ENCODE measurements at regions not wholly inside any gene's neighbourhood (a gene's known extent, or its start where the extent isn't known, plus 50 kb on each side); places are given as distances from the start of the nearest gene placed in this dataset.

GRCh38 chr9:79970146-79970425, 398.3 kb downstream of the TLE4 start (continued):
- TF ChIP-seq MEF2A (IDR thresholded peaks at IDR 0.05; ENCODE audit: insufficient read depth, low read depth, low read length) (no peak), NBN (IDR thresholded peaks at IDR 0.05) (no peak), SREBF2 (IDR thresholded peaks at IDR 0.05; ENCODE audit: low read length) (no peak), LARP7 (IDR thresholded peaks at IDR 0.05) (no peak), CHD1 (IDR thresholded peaks at IDR 0.05; ENCODE audit: low read depth, low read length) (no peak), BRCA1 (IDR thresholded peaks at IDR 0.05; ENCODE audit: low read depth, low read length) (no peak)
- TF ChIP-seq, protein P1, sequence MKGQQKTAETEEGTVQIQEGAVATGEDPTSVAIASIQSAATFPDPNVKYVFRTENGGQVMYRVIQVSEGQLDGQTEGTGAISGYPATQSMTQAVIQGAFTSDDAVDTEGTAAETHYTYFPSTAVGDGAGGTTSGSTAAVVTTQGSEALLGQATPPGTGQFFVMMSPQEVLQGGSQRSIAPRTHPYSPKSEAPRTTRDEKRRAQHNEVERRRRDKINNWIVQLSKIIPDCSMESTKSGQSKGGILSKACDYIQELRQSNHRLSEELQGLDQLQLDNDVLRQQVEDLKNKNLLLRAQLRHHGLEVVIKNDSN (IDR thresholded peaks at IDR 0.05; ENCODE audit: borderline replicate concordance, extremely low read length, insufficient read depth, low read depth, low read length), result no peak

- ChIA-PET CTCF (no interaction called here), SMC1A (ENCODE audit: uncharacterized antibody, unreplicated experiment) (interaction anchor here (0.6 to 0.7 kb wide), 2 partner anchors 90 to 109 kb away, joined by 3 read pairs; no protein-coding TSS in a partner anchor), POLR2A (no interaction called here), RAD21 (ENCODE audit: unreplicated experiment) (no interaction called here)
- H3K9ac ChIP-seq (ENCODE audit: control insufficient read depth, insufficient read depth, low read length), result no peak overlapping the region
- H3K4me1 ChIP-seq (ENCODE audit: control insufficient read depth, insufficient read depth, low read length), result no peaks in the 10 kb centered on the region
- no peak overlapping the region for H3K4me2 ChIP-seq (ENCODE audit: control insufficient read depth, insufficient read depth)
- ATAC-seq (no peak), DNase-seq (ENCODE audit: low read depth, low spot score) (no peak), FAIRE-seq (no peak)
- no peak overlapping the region for H2AFZ ChIP-seq (ENCODE audit: control insufficient read depth, low read depth, low read length)
- 29% methylated on average over 3 of the region's 3 CpGs for WGBS (ENCODE audit: insufficient coverage, insufficient replicate concordance, low lambda C conversion rate, missing lambda C conversion rate)
- intact Hi-C loops (cut with micrococcal nuclease; ENCODE audit: unreplicated experiment), result no loop called here
- H3K36me3 ChIP-seq (ENCODE audit: control insufficient read depth in 2 of 2, insufficient read depth in 2 of 2, low read length in 1 of 2), result no peaks in the 10 kb centered on the region
- in situ Hi-C loops (cut with MboI), result no loop called here
- H3K4me3 ChIP-seq, result no peak overlapping the region
- H3K79me2 ChIP-seq (ENCODE audit: control insufficient read depth, insufficient read depth, low read length), result no peaks in the 10 kb centered on the region
- no peaks in the 10 kb centered on the region for H3K9me3 ChIP-seq (replicated peaks; ENCODE audit: control insufficient read depth, insufficient read depth, low read length)
- H3K27me3 ChIP-seq (replicated peaks in 1 of 2; ENCODE audit: control insufficient read depth in 2 of 2, insufficient read depth in 2 of 2, low read length in 1 of 2), result no peaks in the 10 kb centered on the region
- BruUV-seq (replicated peaks), result no TSS peak
- no peak overlapping the region for H3K27ac ChIP-seq (ENCODE audit: control insufficient read depth, insufficient read depth)
- H4K20me1 ChIP-seq (ENCODE audit: control insufficient read depth, insufficient read depth), result no peaks in the 10 kb centered on the region
- TF ChIP-seq, protein P2, sequence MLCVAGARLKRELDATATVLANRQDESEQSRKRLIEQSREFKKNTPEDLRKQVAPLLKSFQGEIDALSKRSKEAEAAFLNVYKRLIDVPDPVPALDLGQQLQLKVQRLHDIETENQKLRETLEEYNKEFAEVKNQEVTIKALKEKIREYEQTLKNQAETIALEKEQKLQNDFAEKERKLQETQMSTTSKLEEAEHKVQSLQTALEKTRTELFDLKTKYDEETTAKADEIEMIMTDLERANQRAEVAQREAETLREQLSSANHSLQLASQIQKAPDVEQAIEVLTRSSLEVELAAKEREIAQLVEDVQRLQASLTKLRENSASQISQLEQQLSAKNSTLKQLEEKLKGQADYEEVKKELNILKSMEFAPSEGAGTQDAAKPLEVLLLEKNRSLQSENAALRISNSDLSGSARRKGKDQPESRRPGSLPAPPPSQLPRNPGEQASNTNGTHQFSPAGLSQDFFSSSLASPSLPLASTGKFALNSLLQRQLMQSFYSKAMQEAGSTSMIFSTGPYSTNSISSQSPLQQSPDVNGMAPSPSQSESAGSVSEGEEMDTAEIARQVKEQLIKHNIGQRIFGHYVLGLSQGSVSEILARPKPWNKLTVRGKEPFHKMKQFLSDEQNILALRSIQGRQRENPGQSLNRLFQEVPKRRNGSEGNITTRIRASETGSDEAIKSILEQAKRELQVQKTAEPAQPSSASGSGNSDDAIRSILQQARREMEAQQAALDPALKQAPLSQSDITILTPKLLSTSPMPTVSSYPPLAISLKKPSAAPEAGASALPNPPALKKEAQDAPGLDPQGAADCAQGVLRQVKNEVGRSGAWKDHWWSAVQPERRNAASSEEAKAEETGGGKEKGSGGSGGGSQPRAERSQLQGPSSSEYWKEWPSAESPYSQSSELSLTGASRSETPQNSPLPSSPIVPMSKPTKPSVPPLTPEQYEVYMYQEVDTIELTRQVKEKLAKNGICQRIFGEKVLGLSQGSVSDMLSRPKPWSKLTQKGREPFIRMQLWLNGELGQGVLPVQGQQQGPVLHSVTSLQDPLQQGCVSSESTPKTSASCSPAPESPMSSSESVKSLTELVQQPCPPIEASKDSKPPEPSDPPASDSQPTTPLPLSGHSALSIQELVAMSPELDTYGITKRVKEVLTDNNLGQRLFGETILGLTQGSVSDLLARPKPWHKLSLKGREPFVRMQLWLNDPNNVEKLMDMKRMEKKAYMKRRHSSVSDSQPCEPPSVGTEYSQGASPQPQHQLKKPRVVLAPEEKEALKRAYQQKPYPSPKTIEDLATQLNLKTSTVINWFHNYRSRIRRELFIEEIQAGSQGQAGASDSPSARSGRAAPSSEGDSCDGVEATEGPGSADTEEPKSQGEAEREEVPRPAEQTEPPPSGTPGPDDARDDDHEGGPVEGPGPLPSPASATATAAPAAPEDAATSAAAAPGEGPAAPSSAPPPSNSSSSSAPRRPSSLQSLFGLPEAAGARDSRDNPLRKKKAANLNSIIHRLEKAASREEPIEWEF (IDR thresholded peaks at IDR 0.05; ENCODE audit: insufficient replicate concordance, low read depth, low read length), result no peak
- TF ChIP-seq ZNF274 (IDR thresholded peaks at IDR 0.05; ENCODE audit: insufficient read depth, insufficient read length) (no peak), NKRF (conservative IDR thresholded peaks at IDR 0.05) (no peak), ZNF384 (IDR thresholded peaks at IDR 0.05; ENCODE audit: borderline replicate concordance, low read depth, low read length) (no peak), ATF7 (IDR thresholded peaks at IDR 0.05; ENCODE audit: low read depth) (no peak)
- TF ChIP-seq, protein P3, sequence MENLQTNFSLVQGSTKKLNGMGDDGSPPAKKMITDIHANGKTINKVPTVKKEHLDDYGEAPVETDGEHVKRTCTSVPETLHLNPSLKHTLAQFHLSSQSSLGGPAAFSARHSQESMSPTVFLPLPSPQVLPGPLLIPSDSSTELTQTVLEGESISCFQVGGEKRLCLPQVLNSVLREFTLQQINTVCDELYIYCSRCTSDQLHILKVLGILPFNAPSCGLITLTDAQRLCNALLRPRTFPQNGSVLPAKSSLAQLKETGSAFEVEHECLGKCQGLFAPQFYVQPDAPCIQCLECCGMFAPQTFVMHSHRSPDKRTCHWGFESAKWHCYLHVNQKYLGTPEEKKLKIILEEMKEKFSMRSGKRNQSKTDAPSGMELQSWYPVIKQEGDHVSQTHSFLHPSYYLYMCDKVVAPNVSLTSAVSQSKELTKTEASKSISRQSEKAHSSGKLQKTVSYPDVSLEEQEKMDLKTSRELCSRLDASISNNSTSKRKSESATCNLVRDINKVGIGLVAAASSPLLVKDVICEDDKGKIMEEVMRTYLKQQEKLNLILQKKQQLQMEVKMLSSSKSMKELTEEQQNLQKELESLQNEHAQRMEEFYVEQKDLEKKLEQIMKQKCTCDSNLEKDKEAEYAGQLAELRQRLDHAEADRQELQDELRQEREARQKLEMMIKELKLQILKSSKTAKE (IDR thresholded peaks at IDR 0.05; ENCODE audit: low read depth, poor library complexity, severe bottlenecking), result no peak
Observed at GRCh38 chr9:79969393-79970145, 397.8 kb downstream of the TLE4 start.

Data from GM12878 (cell line).